Choroid plexus epithelial cell (primary cell): ENCODE measurements at regions not wholly inside any gene's neighbourhood (a gene's known extent, or its start where the extent isn't known, plus 50 kb on each side); places are given as distances from the start of the nearest gene placed in this dataset.

Source experiments
- DNase-seq: peaks from one replicate; pipeline ENCODE4 v3.0.0-alpha.2; 2010; ENCODE audit warnings: low read depth
- H3K4me3 ChIP-seq: 2 replicates; pipeline ENCODE4 v1.5.1; 2011; ENCODE audit warnings: low read depth, mild to moderate bottlenecking, control low read depth, low read length, moderate library complexity
- CTCF ChIP-seq: conservative IDR thresholded peaks from 2 replicates; pipeline ENCODE4 v1.5.1; 2011; ENCODE audit warnings: low read depth, mild to moderate bottlenecking, control low read depth, inconsistent platforms, low read length, moderate library complexity

- no peak for DNase-seq
- no peak for TF ChIP-seq CTCF
- no peak overlapping the region for H3K4me3 ChIP-seq
Measured at GRCh38 chrX:20481632-20482031, 214.9 kb upstream of the RPS6KA3 start.

- TF ChIP-seq CTCF: no peak
- H3K4me3 ChIP-seq: no peak overlapping the region
- no peak for DNase-seq
Measured at GRCh38 chrX:20479896-20480295, 213.2 kb upstream of the RPS6KA3 start.

GRCh38 chrX:20479048-20479447 lies 212.3 kb upstream of the RPS6KA3 start:
- no peak for TF ChIP-seq CTCF
- no peak overlapping the region for H3K4me3 ChIP-seq
- no peak for DNase-seq

GRCh38 chrX:20477836-20478524 lies 211.3 kb upstream of the RPS6KA3 start:
- DNase-seq: no peak
- no peak for TF ChIP-seq CTCF
- H3K4me3 ChIP-seq: no peak overlapping the region

- TF ChIP-seq CTCF: no peak
- no peak for DNase-seq
- no peak overlapping the region for H3K4me3 ChIP-seq
Measured at GRCh38 chrX:20477219-20477618, 210.5 kb upstream of the RPS6KA3 start.

GRCh38 chrX:20472620-20473258 lies 206.0 kb upstream of the RPS6KA3 start:
- H3K4me3 ChIP-seq: no peak overlapping the region
- DNase-seq: no peak
- no peak for TF ChIP-seq CTCF

GRCh38 chrX:20472148-20472547 lies 205.4 kb upstream of the RPS6KA3 start:
- no peak for DNase-seq
- TF ChIP-seq CTCF: no peak
- no peak overlapping the region for H3K4me3 ChIP-seq
